GM19463 (cell line): ENCODE measurements at regions not wholly inside any gene's neighbourhood (a gene's known extent, or its start where the extent isn't known, plus 50 kb on each side); places are given as distances from the start of the nearest gene placed in this dataset.
"Not testable (repeated sequence)": the region's sequence is repeated elsewhere in the genome, so short reads cannot be mapped to it uniquely, and the experiment has no call there.

ENCODE experiments used
- ATAC-seq: cut with Tn5 transposase; IDR thresholded peaks from one replicate; pipeline ENCODE4 v1.9.1; 2021; ENCODE audit warnings: mild to moderate bottlenecking, moderate library complexity; ENCODE audit not compliant: unreplicated experiment

DNA sequence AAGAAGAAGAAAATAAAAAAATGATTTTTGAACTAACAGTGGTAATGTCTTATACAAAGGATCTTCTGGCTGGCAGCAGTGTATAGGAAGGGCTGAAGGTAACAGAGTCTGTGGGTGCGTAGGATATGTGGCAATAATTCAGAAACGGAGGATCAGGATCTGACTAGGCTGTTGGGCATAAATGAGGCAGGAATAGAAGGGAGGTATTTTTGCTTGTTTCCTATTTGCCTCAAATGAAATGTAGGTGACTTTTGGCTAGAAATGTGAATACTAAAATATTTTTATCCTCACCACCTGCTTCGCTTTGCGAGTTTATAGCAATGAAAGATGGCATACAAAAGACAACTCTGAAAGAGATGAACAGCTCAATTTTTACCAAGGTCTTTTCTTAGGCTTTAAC is 1086.1 kb upstream of the CELF4 start:
- ATAC-seq = no peak

DNA sequence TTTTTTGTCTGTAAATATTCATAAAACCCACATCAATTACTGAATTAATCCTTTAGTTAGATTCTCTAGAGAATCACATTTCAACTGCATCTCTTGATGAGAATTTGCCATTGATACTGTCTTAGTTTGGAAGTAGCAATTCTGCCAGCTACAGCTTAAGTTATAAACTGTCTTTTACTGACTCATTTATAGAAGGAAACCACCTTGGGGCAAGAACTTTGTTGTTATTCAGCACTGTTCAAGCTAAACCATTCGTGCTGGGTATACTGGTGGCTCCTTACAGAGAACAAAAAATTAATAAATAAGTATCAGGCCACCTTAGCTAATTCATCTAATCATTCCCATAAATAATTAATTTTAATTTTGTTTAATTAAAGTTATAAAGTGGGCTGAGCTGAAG is 1082.6 kb upstream of the CELF4 start:
- peak; percentile 54 for ATAC-seq

DNA sequence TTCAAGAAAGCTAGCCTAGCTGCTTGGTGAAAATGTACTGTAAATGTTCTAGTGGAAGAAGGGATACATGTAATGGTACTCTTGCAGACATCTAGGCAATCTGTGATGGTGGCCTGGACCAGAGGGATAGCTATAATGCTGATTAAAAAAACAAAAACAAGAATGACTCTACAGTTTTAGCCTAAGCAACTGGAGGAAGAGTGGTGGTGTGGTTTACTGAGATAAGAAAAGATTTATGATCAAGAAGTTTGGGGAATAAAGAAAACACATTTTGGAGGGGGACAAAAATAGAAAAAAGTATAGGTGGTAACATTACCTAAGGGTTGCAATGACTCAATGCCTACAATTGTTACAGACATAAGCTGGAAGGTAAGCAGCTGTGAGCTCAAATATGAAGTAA is 1080.7 kb upstream of the CELF4 start:
- ATAC-seq = no peak

DNA sequence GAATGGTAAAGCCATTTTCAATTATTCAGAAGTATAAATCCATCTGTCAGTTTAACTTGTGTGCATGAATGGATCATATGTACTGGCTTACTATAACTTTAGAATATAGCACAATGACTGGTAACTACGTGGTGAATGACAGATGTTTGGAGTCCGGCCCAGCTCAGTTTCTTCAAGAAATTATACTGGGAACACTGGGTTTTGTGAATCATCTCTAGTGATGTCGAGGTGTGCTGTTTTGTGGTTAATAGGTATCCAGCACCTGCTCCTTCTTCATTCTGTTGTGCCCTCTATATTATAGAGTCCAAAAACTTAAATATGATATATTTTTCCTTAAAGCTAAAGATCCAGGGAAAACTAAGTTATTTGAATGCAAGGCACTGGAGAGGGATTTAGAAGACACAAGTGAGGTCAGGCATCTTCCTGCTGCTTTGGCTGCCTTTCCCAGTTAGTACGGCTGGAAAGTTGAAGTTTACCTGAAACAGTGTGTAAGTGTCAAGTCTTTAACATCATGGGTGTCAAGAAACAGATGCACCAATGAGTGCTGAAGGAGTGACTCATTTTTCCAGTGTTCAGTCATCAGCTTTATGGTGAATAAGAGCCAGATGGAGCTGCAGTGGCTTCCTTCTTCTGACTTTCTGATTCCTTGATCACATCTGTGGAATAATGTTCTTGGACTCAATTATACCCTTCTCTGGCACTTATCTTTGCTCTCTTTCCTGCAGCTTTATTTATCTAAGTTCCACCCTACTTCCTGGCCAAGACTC is 1079.5 kb upstream of the CELF4 start:
- ATAC-seq = no peak

DNA sequence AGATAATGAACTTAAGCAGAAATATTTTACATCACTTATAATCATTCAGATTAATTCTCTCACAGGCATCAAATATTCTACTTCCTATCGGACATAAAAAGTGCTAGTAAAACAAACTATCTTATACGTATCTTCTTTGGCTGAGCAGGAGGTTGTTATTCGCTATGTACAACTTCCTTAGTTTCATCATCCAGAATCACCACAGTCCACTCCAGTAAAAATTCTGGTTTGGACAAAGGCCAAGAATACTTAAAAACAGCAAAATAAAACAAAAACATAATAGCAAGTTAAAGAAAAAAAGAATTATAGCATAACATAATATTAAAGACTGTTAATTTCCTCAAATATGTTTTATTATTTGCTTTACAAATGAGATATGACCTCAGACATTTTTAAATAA is 1077.1 kb upstream of the CELF4 start:
- no peak for ATAC-seq

DNA sequence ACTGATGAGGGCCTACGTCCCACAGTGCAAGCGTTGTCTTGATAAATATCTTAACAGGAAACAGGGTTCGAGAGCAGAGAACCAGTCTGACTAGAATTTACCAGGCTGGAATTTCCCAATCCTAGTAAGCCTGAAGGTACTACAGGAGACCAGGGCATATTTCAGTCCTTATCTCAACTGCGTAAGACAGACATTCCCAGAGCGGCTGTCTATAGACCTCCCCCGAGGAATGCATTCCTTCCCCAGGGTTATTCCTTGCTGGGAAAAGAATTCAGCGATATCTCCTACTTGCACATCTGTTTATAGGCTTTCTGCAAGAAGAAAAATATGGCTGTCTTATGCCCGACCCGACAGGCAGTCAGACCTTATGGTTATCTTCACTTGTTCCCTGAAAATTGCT is 1074.1 kb upstream of the CELF4 start:
- ATAC-seq = not testable (repeated sequence)

DNA sequence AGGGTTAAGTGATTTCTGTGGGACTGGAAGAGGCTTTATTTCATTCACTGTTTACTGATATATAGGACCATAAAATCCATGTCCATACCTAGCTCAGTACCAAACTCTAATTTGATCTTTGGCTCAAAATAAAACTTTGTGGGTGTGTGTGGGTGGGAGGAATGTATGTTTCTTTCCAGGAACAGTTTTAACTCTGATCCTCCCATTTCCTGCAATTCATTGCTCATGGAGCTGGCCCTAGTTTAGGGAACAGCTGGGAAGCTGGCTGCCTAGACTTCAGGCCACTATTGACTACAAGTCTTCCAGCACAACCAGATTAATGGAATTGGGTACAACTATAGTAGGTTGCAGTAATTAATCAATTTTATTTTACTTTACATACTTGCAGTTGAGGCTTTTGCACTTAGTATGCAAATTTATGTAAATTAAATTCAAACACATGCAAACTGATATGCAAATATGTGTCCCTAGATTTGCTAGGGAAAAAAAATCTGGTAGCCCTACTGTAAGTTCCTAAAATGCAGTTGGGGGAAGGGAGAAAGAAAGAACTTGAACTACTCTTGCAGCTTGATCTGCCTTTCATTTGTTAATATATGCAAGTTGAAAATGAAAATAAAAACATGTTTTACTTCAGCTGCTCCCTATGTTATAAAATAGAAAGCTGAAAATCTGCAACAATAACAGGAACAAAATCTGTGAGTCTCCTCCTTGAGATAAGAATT is 1070.3 kb upstream of the CELF4 start:
- no peak for ATAC-seq

DNA sequence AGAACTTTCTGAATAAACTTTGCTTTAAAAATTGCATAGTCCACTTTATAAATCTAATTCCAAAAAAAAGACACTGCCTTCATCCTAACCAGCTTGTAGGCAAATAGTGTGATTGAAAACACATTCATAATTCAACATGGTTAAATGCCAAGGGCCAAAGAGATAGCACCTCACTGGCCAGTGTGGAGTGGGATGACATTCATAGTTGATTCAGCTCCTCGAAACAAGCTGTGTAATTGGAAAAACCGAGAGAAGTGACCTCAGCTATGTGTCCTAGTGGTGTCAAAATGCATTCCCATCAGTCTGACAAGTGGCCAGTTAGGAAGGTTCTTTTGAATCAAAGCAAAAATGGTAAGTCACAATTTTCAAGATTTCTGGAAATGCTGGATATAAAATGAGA is 1068.5 kb upstream of the CELF4 start:
- ATAC-seq = no peak

DNA sequence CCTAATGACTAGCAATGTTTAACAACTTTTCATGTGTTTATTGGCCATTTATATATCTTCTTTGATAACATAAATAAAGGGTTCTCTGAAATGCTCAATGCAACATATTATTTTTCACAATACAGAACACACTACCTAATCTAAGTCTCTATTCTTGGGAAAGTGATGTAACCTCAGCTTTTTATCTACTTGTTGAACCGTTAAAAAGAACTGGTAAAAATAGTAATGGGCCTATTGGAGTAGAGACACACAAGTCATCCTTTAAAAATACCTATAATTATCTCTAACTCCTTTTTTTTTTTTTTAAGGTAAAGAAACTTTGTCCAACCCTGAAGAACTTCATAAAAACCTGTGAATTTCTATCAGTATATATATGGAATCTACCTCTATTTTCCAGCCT is 1067.7 kb upstream of the CELF4 start:
- ATAC-seq = no peak

DNA sequence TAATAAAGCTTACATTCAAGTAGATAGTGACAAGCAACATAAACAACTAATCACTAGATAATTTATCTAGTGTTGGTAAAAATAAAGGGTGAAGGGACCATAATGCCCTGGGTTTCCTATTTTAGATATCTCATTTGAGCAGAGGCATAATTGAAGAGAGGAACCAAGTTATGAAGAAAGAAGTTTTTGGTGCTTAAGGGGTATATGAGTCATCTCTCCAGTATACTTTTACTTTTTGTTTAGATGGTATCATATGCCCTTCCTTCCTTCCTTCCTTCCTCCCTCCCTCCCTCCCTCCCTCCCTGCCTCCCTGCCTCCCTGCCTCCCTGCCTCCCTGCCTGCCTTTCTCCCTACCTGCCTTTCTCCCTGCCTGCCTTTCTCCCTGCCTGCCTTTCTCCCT is 1053.5 kb upstream of the CELF4 start:
- no peak for ATAC-seq

DNA sequence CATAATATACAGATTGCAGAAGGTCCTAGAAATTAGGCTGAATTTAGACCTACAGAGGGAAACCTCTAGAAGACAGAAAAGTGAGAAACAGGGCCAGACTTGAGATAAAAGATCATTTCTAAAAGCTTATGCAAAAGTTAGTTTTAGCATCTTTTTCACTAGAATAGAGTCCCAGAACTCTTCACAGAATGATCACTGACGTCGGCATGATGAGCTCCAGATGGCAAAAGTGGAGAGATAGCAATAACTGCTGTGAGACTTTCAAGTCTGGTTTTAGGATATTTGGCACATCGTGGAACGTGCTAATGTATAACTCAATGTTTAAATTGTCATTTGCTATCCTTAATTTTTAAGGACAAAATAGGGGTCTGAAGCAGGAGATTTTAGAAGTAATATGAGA is 1050.7 kb upstream of the CELF4 start:
- ATAC-seq = no peak

DNA sequence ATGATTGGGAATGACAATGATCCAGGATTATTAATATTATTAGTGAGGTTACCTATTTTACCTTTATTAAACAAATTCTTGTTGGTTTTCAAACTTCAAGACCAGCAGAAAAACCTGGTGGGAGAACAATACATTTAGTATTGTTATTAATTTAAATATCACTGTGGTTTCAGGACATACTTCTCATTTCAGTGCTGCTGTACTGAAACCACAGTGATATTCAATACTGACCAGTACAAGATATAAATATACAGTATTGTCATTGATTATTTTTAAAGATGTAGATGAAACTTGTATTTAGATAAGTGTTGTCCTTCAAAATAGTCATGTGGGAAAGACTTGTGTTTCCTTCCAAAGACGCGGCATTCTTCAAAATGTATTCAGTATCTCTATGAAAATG is 1047.3 kb upstream of the CELF4 start:
- no peak for ATAC-seq

DNA sequence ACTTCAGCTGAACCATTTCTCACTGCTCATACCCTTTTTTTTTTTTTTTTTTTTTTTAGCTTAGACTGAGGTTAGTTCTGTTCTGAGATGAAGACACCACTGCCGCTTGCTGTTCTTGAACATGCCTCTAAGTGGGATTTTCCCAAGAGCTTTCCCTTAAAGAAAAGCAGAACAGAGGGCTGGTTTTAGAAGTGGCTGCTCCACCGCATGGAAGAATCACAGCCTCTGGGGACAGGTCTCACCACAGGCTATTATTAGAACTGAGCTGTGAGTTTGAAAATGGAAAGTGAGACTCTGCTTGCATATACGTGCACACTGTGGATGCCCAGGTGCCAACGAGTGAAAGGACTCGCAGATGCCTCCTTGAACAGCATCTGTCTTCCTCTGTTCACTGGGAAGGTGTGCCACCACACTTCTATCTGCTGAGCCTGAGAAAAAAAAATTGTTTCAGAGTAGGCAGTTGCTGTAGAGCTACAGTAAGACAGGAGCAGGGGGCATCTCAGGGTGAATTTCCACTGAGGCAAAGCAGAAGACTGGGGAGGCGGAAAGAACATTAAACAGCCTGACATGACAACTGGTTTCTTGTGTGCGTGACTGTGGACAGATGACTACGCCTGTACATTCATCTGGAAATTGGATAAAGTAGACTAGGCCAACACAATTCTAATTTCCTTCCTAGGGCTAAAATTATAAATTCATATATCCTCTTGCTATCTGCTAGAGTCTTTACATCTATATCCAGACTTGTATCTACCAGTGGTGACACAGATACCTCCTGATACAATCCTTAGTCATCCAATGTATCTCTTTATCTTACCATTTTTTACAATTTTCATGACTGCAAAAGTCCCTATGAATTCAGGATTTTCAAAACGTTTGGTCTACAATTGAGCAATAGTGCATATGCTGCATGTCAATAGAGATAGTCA is 1045.7 kb upstream of the CELF4 start:
- ATAC-seq = peak; percentile 83

DNA sequence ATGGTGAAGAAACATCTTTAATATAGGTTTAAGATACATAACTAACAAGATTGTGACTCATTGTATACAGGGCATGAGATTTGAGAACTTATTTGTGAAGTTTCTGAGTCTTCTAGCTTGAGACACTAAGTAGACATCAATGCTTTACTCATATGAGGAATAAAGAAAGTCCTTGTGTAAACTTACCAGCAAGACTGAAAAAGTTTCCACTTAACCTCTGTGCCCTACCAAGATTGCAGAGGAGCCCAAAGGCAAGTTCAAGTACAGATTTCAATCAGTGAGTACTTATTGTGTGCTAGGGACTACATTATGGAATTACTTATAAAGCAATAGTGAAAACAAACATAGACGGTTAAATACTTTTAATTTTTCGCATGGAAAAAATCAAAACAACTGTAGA is 1041.2 kb upstream of the CELF4 start:
- peak; percentile 29 for ATAC-seq

DNA sequence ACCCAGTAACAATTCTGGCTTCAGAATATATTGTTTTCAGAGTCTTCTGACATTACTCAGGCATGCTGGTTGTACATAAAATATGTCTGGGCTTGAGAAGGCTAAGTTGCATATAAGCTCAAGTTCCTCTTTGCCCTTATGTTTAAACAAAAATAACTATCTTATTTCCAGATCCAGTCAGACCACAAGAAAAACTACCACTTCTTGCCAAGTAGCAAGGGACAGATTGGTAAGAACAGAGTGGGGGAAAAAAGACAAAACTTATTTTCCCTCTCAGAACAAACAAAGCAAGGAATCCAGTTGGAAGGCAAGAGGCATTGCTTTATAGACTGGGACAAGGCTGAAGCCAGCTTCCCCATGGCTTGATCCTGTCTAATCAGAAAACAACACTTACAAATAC is 1036.7 kb upstream of the CELF4 start:
- ATAC-seq = no peak

DNA sequence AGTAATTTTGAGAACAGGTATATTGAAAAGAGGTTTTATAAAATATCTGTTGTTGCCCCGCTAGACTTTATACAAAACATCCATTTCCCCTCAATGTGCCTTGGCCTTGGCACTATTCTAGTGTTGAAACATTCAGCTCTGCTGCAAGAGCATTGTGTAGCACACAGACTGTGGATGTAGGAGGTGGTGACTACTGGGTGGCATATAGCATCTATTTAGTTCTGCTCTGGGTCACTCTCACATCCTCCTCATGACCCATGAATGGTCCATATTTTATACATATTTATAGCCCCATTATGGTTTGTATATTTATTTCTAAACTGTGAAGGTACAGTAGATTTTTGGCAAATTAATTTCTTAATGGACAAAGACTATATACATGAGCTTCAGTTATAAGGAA is 1022.0 kb upstream of the CELF4 start:
- no peak for ATAC-seq

DNA sequence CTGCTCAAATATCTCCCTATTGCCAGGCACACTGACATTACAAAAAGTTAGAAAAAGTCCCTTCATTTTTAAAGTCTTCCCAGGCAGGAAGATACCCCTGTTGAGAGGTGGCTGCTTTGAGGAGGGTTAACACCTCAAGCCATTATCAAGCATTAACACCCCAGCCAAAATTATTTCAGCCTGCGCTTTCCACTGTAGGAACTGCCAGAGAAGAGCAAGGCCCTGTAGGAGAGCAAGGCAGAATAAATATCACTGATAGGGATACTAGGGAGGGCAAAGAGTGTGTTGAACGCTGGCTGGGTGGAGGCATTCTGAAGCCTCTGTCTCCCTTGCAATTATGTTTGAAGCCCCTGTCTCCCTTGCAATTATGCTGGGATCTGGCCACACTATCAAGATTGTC is 1020.7 kb upstream of the CELF4 start:
- ATAC-seq = no peak

DNA sequence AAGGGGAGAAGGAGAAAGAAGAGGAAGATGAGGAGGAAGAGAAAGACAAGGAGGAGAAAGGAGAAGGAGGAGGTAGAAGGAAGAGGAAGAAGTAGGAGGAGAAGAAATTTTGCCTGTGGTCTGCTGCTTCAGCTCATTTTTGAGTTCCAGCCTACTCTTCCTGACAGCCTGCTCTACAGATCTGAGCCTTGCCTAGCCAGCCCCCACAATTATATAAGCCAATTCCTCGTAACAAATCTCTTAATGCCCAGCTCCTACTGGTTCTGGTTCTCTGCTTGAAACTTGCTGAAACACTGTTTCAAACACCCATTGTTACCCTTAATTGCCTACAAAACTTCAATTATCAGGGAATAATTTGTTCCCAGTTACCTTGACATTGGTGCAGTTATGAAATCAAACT is 1014.2 kb upstream of the CELF4 start:
- ATAC-seq = no peak

DNA sequence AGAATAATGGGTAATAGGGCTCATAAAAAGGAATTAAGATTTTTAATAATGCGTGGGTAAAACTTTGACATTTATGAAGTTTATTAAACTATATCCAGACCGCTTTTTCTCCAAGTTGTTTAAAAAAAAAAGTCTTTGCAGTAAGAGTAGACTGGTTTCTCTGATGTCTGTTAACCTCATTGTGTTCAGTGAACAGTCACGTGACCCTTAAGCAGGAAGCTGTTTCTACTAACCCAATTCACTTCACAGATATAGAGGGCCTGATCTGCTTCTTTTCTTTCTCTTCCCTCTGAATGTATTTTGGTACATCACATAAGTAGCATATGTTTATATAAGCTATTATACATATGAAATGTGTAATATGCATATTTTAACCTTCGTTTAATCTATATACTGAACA is 1011.3 kb upstream of the CELF4 start:
- ATAC-seq = no peak

DNA sequence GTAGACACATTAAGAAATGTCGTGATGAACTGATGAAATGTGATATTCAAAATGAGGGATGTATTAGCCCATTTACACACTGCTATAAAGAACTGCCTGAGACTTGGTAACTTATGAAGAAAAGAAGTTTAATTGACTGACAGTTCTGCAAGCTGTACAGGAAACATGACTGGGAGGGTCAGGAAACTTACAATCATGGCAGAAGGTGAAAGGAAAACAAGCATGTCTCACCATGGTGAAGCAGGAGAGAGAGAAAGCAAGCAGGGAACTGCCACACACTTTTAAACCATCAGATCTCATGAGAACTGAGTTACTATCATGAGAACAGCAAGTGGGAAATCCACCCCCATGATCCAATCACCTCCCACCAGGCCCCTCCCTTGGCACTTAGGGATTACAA is 1010.8 kb upstream of the CELF4 start:
- ATAC-seq = no peak

DNA sequence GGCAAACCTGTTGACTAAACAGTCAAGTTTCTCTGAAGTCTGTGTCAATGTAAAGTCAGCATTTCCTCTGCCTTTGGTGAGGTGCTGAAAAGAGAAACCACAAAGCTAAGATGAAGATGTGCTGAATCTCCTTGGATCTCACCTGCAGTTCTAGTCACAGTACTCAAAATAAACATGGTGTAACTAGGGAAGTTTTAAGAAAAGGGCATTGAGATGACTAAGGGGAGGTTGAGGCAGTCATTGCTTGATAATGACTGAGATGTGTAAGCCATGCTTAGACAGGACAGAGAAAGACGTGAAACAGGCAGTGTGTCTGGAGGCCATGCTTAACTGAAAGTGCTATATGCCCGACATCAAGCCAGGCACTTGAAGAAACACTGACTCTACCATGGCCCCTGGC is 1010.0 kb upstream of the CELF4 start:
- no peak for ATAC-seq

DNA sequence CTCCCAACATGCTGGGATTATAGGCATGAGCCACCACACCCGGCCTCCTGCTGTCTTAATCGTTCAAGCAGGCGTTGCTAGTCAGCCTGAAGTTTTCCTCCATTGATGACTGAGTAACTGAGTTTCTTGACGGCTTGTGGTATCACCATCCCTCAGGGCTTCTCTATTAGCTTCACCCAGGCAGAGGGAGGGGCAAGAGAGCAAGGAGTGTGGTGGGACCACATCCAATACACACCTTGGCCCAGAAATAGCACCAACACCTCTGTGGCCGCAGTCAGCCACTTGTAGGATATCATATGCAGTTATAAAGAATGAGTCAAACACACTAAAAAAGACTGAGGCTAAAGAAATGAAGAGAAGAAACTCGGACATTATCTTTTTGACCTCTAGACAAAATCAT is 1009.4 kb upstream of the CELF4 start:
- no peak for ATAC-seq
